ENCODE measurements at regions not wholly inside any gene's neighbourhood (a gene's known extent, or its start where the extent isn't known, plus 50 kb on each side); places are given as distances from the start of the nearest gene placed in this dataset.

DNA sequence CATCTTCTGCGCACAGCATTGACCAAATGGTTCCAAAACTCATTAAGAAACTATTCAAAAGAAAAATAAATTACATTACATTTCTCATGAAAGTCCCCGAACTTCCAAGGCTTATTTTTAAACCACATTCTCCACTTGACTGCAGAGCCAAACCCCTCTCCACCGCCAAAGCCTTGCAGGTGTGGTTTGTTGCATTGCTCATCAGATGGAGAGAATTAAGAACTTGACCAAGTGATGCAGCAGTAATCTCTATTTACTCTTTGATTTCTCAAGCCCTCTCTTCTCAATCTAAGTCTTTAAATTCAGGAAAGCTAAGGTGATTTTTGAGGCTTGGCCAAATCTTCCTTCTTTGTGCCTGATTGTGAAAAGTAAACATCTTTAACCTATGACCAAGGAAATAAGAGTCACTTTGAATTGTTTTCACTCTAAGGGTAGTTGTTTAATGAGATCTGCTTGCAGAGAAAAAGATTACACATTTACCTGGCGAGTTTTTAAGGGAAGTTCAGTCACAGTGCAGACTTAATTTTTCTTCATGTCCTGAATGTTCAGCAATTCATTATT, 290.5 kb upstream of the ITGA1 start:
- DNase-seq (ENCODE audit: low read depth in 2 of 2, low spot score in 1 of 2), result no peak

DNA sequence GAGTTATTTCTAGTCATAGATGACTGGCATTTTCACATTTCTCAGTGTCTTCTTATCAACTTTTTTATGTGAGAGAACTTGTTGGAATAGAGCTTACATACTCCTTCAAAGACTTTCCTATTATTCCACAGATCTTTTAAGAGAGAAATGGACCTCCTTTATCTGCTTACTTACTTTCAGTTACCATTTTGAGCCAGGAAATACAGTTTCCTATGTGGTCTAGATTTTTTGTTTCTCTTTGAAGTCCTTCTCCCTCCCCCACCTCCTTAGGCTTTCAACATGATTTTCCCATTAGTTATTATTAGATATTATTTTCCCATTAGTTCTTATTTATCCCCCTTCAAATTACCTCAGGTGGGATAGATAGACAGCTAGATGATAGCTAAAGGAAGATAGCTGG, 289.1 kb upstream of the ITGA1 start:
- no peak for DNase-seq (ENCODE audit: low read depth in 2 of 2, low spot score in 1 of 2)

DNA sequence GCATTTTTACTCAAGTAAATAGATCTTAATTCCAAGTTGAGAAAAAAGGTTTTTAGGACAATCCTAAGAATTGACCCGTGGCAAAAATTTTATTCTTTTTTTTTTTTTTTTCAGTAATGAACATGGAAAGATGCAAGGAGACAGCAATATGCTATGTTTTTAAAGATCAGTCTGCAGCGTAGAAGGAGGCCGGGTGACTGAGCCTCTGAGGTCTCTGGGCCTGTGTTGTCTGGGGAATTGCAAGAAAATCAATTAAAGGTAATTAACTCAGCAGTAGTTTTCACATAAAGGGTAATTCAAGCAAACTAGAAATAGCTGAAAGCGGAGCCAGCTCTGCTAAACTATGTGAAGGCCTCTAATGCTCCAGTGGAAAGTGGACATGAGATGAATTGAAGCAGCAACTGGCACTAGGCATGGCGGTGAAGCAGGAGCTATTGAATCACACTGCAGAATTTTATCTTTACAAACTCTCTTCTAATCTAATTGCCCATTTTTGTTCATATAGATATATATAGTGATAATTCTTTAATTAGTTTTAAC, 285.2 kb upstream of the ITGA1 start:
- no peak for DNase-seq (ENCODE audit: low read depth in 2 of 2, low spot score in 1 of 2)

DNA sequence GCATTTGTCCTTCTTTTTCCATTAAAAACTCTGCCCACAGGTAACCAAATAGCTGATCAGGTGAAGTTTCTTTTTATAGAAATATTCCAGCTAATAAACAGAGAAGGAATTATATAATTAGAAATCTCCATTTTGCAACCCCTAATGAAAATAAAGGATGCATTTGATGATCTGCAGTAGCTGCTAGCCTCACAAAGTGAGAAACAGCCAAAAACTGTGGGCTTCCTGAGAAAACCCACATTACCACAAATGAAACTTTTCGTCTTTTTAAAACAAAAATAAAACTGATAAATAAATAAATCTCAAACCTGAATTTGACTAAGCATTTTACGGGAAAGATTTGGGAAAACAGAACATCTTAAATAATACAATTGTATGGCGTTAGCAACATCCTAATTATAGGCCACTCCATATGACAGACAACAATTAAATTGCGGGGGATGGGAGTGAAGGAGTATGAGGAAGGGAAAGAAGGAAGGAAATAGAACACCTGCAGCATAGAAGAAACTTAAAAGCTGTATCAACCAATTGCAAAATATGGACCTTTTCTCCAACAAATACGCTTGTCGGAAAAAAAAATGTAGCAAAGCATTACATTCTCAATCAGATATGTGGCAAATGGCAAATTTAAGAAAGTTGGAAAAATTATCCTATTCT, 283.0 kb upstream of the ITGA1 start:
- DNase-seq (ENCODE audit: low read depth in 2 of 2, low spot score in 1 of 2), result no peak

DNA sequence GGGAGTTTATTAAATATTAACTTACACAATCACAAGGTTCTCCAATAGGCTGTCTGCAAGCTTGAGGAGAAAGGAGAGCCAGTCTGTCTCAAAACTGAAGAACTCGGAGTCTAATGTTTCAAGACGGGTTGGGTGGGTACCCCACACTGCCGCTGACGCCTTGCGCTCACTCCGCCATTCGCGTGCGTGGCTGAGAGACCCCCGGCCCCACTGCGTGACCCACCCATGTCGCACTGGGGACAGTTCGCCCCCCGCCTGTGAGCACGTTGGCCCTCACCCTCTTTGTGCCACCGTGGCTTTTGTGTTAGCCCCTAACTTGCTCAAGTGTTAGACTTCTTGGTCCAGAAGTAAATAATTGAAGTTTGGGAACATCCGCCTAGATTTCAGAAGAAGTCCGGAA, 270.0 kb upstream of the ITGA1 start:
- DNase-seq (ENCODE audit: low read depth in 2 of 2, low spot score in 1 of 2), result no peak

DNA sequence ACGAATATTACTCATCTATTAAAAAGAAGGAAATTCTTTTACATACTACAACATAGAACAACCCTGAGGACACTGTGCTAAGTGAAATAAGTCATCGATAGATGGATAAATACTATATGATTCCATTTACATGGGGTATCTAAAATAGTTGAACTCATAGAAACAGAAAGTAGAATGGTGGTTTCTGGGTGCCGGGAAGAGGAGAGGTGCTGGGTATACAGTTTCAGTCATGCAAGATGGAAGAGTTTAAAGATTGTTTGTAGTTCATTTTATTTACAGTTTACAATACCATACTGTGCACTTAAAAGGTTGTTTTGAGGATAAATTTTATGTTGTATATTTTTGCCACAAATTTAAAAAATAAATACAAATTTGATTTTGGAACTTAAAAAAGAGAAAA, 267.5 kb upstream of the ITGA1 start:
- no peak for DNase-seq (ENCODE audit: low read depth in 2 of 2, low spot score in 1 of 2)

DNA sequence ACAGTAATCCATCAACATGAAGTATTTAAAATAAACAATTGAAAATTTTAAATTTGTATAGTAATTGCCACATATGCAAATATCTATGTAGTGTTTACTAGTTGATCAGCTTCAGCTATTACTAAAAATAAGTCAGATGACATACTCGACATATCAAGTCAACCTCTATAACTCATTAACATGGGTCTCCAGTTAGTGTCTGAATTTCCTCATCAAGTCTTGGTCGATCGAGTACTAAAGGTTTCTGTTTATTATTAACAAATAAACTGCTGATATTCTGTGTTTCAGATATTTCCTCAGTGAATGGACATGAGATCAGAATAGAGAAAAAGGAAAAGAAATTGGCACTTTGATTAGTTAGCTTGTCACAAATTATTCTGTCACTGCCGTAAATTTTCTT, 266.5 kb upstream of the ITGA1 start:
- no peak for DNase-seq (ENCODE audit: low read depth in 2 of 2, low spot score in 1 of 2)

DNA sequence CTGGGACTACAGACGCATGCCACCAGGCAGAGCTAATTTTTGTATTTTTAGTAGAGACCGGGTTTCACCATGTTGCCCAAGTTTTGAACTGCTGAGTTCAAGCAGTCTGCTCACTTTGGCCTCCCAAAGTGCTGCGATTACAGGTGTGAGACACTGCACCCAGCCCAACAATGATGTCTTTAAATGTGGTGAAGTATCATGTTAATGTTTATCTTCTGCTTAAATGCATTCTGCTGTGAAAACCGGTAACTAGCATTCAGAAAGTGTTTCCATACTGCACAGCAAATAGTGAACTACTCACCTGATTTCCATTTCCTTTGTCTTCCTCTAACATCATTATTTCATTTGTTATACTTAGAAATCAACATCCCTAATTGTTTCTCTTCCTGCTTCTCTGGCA, 264.0 kb upstream of the ITGA1 start:
- DNase-seq (ENCODE audit: low read depth in 2 of 2, low spot score in 1 of 2), result no peak

DNA sequence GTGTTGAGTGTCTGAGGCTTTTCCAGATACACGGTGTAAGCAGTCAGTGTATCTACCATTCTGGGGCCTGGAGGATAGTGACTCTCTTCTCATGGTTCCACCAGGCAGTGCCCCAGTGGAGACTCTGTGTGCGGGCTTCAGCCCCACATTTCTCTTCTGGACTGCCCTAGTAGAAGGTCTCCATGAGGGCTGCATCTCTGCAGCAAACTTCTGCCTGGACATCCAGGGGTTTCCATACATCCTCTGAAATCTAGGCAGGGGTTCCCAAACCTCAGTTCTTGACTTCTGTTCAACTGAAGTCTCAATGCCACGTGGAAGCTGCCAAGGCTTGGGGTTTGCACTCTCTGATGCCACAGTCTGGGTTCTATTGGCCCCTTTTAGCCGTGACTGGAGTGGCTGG, 256.6 kb upstream of the ITGA1 start:
- DNase-seq (ENCODE audit: low read depth in 2 of 2, low spot score in 1 of 2), result no peak

DNA sequence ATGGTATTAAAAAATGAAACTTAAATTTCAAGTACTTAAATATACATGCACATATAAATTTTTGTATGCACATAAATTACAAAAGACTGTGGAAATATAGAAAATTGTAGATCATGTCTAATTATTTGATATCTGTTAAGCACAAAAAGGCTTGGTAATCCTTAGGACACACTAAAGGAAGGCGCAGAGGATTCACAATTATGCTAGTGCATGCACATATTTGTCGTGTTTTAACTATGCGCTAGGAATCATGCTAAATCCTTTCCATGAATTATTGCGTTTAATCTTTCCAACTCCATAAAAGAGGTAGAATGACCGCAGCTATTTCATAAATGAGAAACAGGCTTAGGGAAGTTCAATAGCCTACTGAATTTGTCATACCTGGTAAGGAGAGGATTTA, 244.1 kb upstream of the ITGA1 start:
- no peak for DNase-seq (ENCODE audit: low read depth in 2 of 2, low spot score in 1 of 2)

DNA sequence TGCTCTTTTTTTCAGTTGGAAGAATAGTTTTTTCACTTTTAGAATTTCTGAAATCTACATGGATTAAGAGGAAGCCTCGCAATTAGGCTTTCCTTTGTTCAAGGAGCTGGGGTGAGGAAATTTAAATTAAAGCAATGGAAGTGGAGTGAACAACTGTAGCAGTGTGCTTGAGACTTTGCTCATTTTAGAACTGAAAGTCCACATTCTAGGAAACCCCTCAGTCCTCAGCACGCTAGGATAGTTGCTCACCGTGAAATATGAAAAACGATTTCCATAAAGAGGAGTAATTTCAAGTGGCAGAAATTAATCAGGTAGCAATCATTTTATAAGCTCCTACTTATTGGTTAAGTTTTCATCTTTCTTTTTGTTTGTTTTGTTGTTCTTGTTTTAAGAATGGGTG, 243.0 kb upstream of the ITGA1 start:
- DNase-seq (ENCODE audit: low read depth in 2 of 2, low spot score in 1 of 2), result no peak

DNA sequence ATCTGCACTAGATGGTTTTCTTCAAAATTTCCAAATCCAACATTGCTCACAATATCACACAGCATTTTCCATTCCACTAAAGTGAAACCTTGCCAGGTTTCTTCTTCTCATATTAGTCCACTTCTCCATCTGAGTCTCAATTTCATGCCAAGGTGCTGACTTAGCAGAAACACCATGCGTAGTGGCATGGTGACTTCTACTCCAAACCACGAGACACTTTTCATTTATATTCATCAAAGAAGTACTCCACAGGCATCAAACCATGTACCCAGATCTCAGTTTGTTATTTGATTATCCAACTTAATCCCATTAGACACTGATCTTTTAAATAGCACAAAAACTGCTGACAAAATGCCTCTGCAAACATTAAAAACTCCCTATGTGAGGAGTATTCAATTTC, 233.4 kb upstream of the ITGA1 start:
- no peak for DNase-seq (ENCODE audit: low read depth in 2 of 2, low spot score in 1 of 2)

DNA sequence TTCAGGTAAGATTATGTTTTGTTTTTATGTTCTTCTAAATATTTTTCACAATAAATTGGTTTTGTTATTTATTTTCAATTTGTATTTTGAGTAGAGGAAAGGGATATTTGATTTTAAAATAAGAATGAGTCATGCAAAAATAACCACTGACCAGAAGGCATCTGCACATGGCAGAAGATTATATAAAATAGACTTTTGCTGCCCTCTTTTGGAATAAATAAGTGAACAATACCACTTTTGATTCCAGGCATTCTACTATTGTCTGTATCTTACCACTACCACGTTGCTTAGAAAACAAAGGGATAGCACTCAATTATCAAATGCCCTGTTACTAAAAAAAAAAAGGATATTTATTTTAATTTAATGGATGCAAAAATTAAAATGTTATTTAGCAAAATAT, 227.3 kb upstream of the ITGA1 start:
- no peak for DNase-seq (ENCODE audit: low read depth in 2 of 2, low spot score in 1 of 2)

DNA sequence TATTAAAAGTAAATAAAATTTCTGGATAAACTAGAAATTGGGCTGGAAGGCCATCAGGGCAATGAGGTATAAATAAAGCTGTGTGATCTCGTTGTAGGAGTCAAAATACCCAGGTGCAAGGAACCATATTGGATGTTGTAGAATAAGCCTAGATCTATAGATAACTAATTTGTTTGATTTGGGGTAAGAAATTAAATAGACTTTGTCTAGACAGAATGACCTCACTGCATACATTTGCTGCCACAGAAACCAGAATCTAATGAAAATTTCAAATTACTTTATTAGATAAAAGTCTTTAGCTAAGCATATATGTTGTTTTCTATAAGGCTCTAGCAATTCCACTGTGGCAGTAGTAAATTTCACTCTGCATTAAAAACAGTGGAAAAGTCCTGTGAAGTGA, 225.2 kb upstream of the ITGA1 start:
- no peak for DNase-seq (ENCODE audit: low read depth in 2 of 2, low spot score in 1 of 2)

DNA sequence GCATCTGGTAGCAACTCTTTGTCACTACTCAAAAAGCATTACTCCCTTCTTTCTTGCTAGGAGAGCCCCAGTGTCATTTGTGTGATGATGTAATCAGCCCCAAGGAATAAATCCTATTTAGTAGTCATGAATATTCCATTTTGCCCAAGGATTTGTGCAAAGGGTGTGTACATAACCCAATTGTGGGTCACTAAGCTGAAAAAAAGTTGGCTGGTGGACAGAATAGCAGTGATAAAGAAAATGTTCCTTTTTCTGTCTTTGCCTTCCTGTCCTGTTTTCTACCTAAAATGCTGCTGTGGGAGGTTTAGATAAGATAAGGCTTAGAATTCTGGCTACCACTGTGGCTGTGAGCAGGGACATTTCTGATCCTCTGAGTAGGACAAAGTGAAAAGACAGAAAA, 223.1 kb upstream of the ITGA1 start:
- no peak for DNase-seq (ENCODE audit: low read depth in 2 of 2, low spot score in 1 of 2)

DNA sequence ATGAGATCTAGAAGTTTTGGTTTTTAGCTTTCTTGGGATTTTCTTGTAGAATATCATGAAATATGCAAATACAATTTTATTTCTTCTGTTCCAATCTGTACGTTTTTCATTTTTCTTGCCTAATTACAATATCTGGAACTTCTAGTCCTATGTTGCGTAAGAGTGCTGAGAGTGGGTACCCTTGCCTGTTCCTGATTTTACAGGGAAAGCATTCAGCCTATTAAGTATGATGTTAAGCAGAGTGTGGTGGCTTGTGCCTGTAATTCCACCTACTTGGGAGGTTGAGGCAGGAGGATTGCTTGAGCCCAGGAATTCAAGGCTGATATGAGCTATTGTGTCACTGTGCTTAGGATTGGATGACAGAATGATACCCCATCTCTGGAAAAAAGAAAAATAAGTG, 210.2 kb upstream of the ITGA1 start:
- no peak for DNase-seq (ENCODE audit: low read depth in 2 of 2, low spot score in 1 of 2)

DNA sequence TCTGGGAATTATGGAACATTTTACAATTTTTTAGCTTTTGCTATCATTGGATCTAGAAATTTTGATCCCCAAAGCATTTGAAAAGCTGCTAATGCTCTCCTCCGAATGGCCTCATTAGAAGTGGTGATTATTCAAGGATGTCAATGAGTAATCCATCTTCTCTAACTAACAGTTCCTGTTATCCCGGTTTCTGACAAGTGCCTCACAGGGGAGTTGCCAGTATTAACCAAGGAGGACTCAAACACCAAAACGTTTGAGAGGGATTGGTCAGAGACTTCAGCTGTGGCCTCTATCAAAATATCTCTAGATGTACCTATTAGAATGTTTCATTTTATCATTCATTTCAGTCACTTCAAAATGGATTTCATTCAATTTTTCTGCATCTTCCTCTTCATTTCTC, 208.3 kb upstream of the ITGA1 start:
- no peak for DNase-seq (ENCODE audit: low read depth in 2 of 2, low spot score in 1 of 2)

DNA sequence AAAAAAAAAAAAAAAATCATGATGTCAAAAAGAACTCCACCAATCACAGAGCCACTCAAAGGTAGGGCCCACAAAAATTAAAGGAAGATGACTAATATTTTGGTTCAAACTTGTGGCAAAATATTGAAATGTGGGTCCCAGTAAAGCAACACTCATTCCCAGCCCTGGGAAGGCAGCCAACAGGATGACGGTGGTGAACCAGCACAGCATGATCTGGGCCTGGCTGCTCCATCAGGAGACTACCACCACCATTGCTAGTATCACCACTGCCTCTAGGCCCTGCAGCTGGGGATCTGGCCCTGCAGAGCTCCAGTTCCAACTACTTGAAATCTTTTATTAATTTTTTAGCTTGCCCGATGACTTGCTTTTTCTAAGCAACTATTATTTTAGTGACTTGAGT, 206.8 kb upstream of the ITGA1 start:
- DNase-seq (ENCODE audit: low read depth in 2 of 2, low spot score in 1 of 2), result no peak

DNA sequence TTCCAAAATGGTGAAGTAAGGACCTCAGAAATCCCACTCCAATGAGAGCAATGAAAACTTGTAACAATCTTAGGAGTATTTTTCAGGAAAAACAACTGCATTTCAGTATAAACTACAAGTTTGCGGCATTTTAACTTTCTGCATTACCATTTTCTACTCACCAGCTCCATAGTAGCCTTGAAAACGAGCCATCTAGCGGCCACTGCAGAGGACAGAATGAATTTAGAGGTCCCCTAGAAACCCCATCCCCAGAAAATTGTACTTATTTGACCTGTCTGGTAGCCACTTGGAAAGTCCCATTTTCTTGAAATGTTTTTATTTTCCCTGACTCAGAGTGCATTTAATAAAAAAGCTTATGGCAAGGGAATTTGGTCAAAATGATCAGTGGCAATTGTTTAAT, 205.4 kb upstream of the ITGA1 start:
- no peak for DNase-seq (ENCODE audit: low read depth in 2 of 2, low spot score in 1 of 2)

DNA sequence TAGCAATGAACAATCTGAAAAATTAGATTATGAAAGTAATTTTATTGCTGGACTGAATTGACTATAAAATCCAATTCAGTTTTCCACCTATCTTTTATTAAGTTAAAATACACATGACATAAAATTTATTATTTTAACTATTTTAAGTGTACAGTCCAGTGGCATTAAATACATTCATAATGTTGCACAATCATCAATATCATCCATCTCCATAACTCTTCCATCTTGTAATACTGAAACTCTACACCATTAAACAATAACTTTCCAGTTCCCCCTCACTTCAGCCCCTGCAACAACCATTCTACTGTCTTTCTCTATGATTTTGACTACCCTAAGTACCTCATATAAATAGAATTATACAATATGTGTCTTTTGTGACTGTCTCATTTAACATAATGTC, 200.6 kb upstream of the ITGA1 start:
- DNase-seq (ENCODE audit: low read depth in 2 of 2, low spot score in 1 of 2), result no peak

DNA sequence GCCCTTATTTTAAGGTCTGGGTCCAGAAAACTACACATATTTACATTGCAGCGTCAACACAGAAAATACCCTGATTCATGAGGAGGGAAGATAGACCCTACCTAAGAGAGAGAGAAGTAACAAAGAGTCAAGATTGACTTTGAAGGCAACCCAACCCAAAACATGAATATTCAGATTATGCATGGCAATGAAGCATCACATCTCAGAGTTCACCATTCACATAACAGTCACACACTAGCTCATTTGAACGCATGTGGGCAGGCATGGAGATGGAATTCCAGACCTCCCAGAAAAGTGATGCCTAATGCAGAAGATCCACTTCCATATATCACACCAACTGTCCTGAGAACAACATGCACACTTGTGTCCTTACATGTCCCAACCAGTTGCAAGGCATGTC, 190.1 kb upstream of the ITGA1 start:
- DNase-seq (ENCODE audit: low read depth in 2 of 2, low spot score in 1 of 2), result no peak

DNA sequence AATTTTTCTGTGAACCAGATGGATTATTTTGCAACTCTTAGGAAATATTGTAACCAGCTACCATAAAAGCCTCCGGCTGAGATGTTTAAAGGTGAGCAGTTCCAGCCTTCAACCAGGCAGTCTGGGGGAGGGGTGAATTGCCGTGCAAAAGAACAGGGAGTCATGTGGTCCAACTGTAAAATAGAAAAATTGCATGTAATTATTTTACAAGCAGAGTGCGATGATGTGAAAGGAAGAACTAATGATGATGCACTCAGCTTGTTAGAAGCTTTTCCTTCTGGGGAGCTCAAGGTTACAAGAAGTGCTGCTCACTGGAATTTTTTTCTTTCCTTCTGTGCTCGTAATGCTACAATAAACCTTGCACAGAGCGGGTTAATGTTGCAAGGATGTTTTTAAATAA, 188.7 kb upstream of the ITGA1 start:
- DNase-seq (ENCODE audit: low read depth in 2 of 2, low spot score in 1 of 2), result no peak

DNA sequence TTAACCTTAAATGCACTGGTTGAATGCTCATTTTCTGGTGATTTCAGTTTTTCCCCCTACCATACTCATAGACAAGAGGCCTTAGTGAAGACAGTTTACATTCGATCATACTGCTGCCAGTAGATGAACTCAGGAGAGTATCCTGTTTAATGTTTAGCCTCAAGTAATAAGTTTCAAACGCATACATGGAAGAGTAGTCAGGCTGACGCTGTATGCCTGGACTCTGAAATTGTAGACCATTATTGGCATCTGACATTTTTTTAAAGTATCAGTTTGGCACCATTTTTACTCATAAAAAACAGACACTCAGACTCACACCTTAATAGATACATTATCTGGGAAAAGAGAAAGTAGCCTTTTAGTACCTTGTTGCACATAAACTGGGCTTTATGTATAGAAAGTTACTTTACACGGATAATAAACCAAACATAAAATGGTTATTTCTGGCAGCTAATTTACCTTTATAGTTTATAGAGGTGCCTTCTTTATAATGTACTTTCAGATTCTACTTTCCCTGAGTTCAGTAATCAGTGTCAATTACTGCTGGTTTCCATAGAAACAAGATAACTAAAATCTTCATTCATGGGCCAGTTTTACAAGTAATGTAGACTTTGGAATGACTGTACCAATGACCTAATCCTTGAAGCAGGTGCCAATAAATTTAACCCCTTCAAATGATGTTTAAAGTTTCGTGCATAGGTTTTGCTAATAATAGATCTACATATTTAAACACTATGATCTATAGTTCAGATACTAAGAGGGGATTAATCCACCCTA, 183.8 kb upstream of the ITGA1 start:
- no peak for DNase-seq (ENCODE audit: low read depth in 2 of 2, low spot score in 1 of 2)

All from stimulated activated CD8-positive, alpha-beta memory T cell treated with anti-CD3 and anti-CD28 coated beads, Interleukin-4, amount 100 ng/mL, for 1 hour (primary cell).